Mesendoderm (in vitro differentiated cells): ENCODE measurements at regions not wholly inside any gene's neighbourhood (a gene's known extent, or its start where the extent isn't known, plus 50 kb on each side); places are given as distances from the start of the nearest gene placed in this dataset.

Experiments
- DNase-seq: peaks from one replicate; pipeline ENCODE4 v3.0.0; 2013
- H2AK5ac ChIP-seq: 2 replicates; pipeline ENCODE4 v1.6.1; 2013; ENCODE audit warnings: low read length, inconsistent platforms
- H2BK120ac ChIP-seq: 2 replicates; pipeline ENCODE4 v1.6.1; 2013; ENCODE audit warnings: low read depth, mild to moderate bottlenecking, low read length, moderate library complexity, mixed read lengths
- H2BK15ac ChIP-seq: replicated peaks from 2 replicates; pipeline ENCODE4 v1.6.1; 2013; ENCODE audit warnings: low read depth, mild to moderate bottlenecking, moderate library complexity
- H2BK5ac ChIP-seq: 2 replicates; pipeline ENCODE4 v1.6.1; 2013; ENCODE audit warnings: low read length, inconsistent platforms
- H3K18ac ChIP-seq: 2 replicates; pipeline ENCODE4 v1.6.1; 2013; ENCODE audit warnings: mild to moderate bottlenecking, low read length, mixed read lengths
- H3K23ac ChIP-seq: one replicate; pipeline ENCODE4 v1.6.1; 2013; ENCODE audit warnings: low read length
- H3K27ac ChIP-seq: 2 replicates; pipeline ENCODE4 v1.5.1; 2013; ENCODE audit warnings: low read depth, mild to moderate bottlenecking, inconsistent platforms, low read length, moderate library complexity
- H3K27me3 ChIP-seq: 2 replicates; pipeline ENCODE4 v1.6.1; 2013; ENCODE audit warnings: low read length, control low read depth, mild to moderate bottlenecking, inconsistent platforms; ENCODE audit not compliant: insufficient read depth, poor library complexity
- H3K36me3 ChIP-seq: 2 replicates; pipeline ENCODE4 v1.6.1; 2013; ENCODE audit warnings: low read length, inconsistent platforms; ENCODE audit not compliant: control insufficient read depth, insufficient read depth
- H3K4ac ChIP-seq: one replicate; pipeline ENCODE4 v1.6.1; 2013; ENCODE audit warnings: low read depth, mild to moderate bottlenecking, low read length, moderate library complexity
- H3K4me1 ChIP-seq: 2 replicates; pipeline ENCODE4 v1.6.1; 2013; ENCODE audit warnings: low read depth, low read length, inconsistent platforms; ENCODE audit not compliant: control insufficient read depth
- H3K4me2 ChIP-seq: 2 replicates; pipeline ENCODE4 v1.6.1; 2013; ENCODE audit warnings: low read length
- H3K4me3 ChIP-seq: 2 replicates; pipeline ENCODE4 v1.5.1; 2013; ENCODE audit warnings: mild to moderate bottlenecking, low read length
- H3K56ac ChIP-seq: one replicate; pipeline ENCODE4 v1.6.1; 2013; ENCODE audit warnings: low read length
- H3K79me1 ChIP-seq: 2 replicates; pipeline ENCODE4 v1.6.1; 2013; ENCODE audit warnings: low read length, inconsistent platforms
- H3K79me2 ChIP-seq: 2 replicates; pipeline ENCODE4 v1.6.1; 2013; ENCODE audit warnings: mild to moderate bottlenecking, low read length; ENCODE audit not compliant: control insufficient read depth, insufficient read depth
- H3K9ac ChIP-seq: 2 replicates; pipeline ENCODE4 v1.6.1; 2013; ENCODE audit warnings: low read length, inconsistent platforms
- H4K5ac ChIP-seq: one replicate; pipeline ENCODE4 v1.6.1; 2013; ENCODE audit warnings: low read length
- H4K8ac ChIP-seq: one replicate; pipeline ENCODE4 v1.6.1; 2013; ENCODE audit warnings: low read depth, mild to moderate bottlenecking, control low read depth, low read length, moderate library complexity
- WGBS: extraction: QIAGEN DNeasy Blood & Tissue Kit; methylation state at CpG from one replicate; pipeline ENCODE4 v1.1.7; 2013; ENCODE audit warnings: low lambda C conversion rate, missing lambda C conversion rate; ENCODE audit not compliant: insufficient coverage; ENCODE audit errors: extremely low coverage; 5-methylcytosine and 5-hydroxymethylcytosine counted together

DNA sequence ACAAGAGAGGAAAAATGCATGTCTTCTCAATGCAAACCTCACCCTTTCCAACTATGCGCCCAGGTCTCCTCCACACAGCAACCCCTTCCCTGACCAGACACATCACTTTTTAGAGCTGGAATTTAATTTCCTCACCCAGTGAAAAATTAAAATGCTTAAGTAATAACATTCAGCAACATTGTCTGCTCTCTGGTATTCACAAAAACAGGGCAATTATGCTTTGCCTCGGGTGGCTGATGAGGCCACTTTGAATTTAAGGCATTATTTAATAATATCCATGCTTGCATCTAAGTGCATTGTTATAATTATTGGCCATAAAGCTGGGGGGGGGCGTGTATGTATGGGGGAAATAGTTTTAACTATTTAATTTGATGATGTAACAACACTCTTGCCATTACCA, 777.8 kb upstream of the NRSN1 start:
- no peak overlapping the region for H2BK5ac ChIP-seq
- no peaks in the 10 kb centered on the region for H3K36me3 ChIP-seq
- no peak overlapping the region for H3K4ac ChIP-seq
- no peak overlapping the region for H3K27ac ChIP-seq
- no peak overlapping the region for H2BK15ac ChIP-seq
- WGBS, result no CpG with 5 or more reads among the region's 3 CpGs
- DNase-seq, result no peak
- no peak overlapping the region for H4K5ac ChIP-seq
- no peak overlapping the region for H3K4me2 ChIP-seq
- H3K79me1 ChIP-seq, result no peaks in the 10 kb centered on the region
- H3K4me3 ChIP-seq, result no peak overlapping the region
- H3K79me2 ChIP-seq, result no peaks in the 10 kb centered on the region
- H2AK5ac ChIP-seq, result no peak overlapping the region
- no peaks in the 10 kb centered on the region for H3K4me1 ChIP-seq
- no peak overlapping the region for H3K23ac ChIP-seq
- H3K18ac ChIP-seq, result no peak overlapping the region
- no peak overlapping the region for H3K56ac ChIP-seq
- no peaks in the 10 kb centered on the region for H3K27me3 ChIP-seq
- H4K8ac ChIP-seq, result no peak overlapping the region
- no peak overlapping the region for H3K9ac ChIP-seq
- H2BK120ac ChIP-seq, result no peak overlapping the region

DNA sequence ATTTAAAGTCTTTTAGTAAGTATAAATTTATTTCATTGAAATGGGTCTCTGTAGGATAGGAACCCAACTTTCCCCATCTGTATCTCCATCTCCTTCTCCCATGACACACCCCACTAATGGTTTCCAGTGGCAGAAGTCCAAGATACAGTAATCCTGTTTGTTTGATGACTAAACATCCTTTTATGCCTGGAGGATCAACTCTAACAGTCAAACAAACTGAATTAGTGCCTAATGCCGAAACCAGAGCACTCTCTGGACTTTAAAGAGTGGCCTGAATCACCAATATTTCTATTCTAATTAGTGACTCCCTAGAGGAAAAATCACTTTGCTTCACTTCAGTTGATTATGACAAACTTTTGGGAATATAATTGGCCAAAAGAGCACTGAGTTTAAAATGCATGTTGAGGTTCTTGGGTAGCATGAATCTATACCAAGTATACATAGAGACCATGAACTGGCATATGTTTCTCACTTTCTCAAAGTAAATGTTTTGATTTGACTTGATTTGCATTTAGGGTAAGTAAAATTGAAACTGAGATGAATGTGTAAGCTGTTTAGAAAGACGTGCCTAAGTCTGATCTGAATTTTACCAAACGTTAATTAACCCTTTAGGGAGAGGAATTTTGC, 776.4 kb upstream of the NRSN1 start:
- no peak for DNase-seq
- WGBS, result no CpG with 5 or more reads among the region's 3 CpGs
- H3K79me1 ChIP-seq, result no peaks in the 10 kb centered on the region

GRCh38 chr6:23350752-23351453, 775.1 kb upstream of the NRSN1 start:
- H4K5ac ChIP-seq, result no peak overlapping the region
- no peak overlapping the region for H3K56ac ChIP-seq
- no peak overlapping the region for H3K23ac ChIP-seq
- H3K9ac ChIP-seq, result no peak overlapping the region
- no peak overlapping the region for H3K18ac ChIP-seq
- H3K4me1 ChIP-seq, result no peaks in the 10 kb centered on the region
- no CpG with 5 or more reads among the region's 2 CpGs for WGBS
- H2AK5ac ChIP-seq, result no peak overlapping the region
- no peak overlapping the region for H2BK15ac ChIP-seq
- H3K4me3 ChIP-seq, result no peak overlapping the region
- H4K8ac ChIP-seq, result no peak overlapping the region
- no peak overlapping the region for H2BK5ac ChIP-seq
- no peak overlapping the region for H3K27ac ChIP-seq
- no peak overlapping the region for H2BK120ac ChIP-seq
- H3K4ac ChIP-seq, result no peak overlapping the region
- no peaks in the 10 kb centered on the region for H3K79me2 ChIP-seq
- H3K79me1 ChIP-seq, result no peaks in the 10 kb centered on the region
- no peaks in the 10 kb centered on the region for H3K27me3 ChIP-seq
- H3K36me3 ChIP-seq, result no peaks in the 10 kb centered on the region
- no peak overlapping the region for H3K4me2 ChIP-seq
- no peak for DNase-seq

More for the DNA sequence above, 776.4 kb upstream of the NRSN1 start:
- Histone ChIP-seq H3K79me2 (no peaks in the 10 kb centered on the region), H3K56ac (no peak overlapping the region), H3K4me2 (no peak overlapping the region), H3K23ac (no peak overlapping the region), H2AK5ac (no peak overlapping the region), H3K4me1 (no peaks in the 10 kb centered on the region), H3K9ac (no peak overlapping the region), H3K4me3 (no peak overlapping the region), H3K36me3 (no peaks in the 10 kb centered on the region), H4K8ac (no peak overlapping the region), H3K4ac (no peak overlapping the region), H3K27ac (no peak overlapping the region), H3K27me3 (no peaks in the 10 kb centered on the region), H3K18ac (no peak overlapping the region), H2BK15ac (no peak overlapping the region), H4K5ac (no peak overlapping the region), H2BK120ac (no peak overlapping the region), H2BK5ac (no peak overlapping the region)

DNA sequence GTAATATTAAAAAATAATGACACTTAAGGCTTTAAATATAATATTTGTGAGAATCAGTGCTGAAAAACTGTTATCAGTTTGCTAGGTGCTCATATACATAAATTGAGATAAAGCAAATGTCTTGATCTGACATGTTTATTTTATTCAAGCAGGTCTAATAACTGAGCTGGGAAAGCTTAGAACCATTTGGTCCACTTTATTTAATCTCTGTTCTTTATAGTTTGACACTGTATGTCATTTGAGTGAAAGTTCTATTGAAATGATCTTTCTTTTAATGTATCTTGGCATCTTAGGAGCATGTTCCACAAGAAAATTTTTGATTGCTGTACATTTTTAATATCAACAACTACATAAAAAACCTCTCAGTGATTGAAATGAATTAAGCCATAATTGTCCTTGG, 772.0 kb upstream of the NRSN1 start:
- no peaks in the 10 kb centered on the region for H3K4me1 ChIP-seq
- no peak overlapping the region for H3K23ac ChIP-seq
- H3K36me3 ChIP-seq, result no peaks in the 10 kb centered on the region
- H3K4ac ChIP-seq, result no peak overlapping the region
- H3K27ac ChIP-seq, result no peak overlapping the region
- no peak overlapping the region for H3K18ac ChIP-seq
- H4K5ac ChIP-seq, result no peak overlapping the region
- H3K56ac ChIP-seq, result no peak overlapping the region
- DNase-seq, result no peak
- no peak overlapping the region for H3K4me3 ChIP-seq
- H4K8ac ChIP-seq, result no peak overlapping the region
- no peaks in the 10 kb centered on the region for H3K79me2 ChIP-seq
- no peak overlapping the region for H3K9ac ChIP-seq
- no peaks in the 10 kb centered on the region for H3K79me1 ChIP-seq
- H2AK5ac ChIP-seq, result no peak overlapping the region
- no peaks in the 10 kb centered on the region for H3K27me3 ChIP-seq
- no peak overlapping the region for H3K4me2 ChIP-seq
- H2BK5ac ChIP-seq, result no peak overlapping the region
- H2BK15ac ChIP-seq, result no peak overlapping the region
- no peak overlapping the region for H2BK120ac ChIP-seq

DNA sequence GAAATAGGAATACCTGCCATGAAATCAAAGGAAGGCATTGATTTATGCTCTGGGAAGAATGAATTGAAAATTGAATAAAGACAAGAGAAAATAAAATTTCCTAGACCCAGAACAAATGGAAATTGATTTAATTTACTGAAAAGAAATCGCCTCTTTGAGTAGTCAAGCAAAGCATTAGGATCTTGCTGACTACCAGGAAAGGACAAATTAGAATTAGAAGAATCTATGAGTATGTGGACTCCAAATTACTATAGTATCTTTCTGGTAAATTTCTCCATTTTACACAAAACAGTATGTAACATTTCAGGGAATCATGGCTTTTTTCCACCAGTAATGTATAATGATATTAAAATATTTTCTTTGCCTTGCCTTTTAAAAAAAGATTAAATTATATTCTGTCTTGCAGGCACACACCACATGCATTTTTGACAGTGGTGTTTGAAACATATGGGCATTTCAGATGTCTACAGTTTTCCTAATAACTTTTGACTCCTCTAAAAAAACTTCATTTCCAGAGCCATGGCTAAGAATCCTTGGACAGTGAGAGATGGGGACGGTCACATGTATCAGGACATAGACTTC, 768.7 kb upstream of the NRSN1 start:
- Histone ChIP-seq H3K27me3 (no peaks in the 10 kb centered on the region), H3K36me3 (no peaks in the 10 kb centered on the region), H3K4me3 (no peak overlapping the region), H4K8ac (no peak overlapping the region), H3K4me1 (no peaks in the 10 kb centered on the region), H3K79me1 (no peaks in the 10 kb centered on the region), H3K4ac (no peak overlapping the region), H3K18ac (no peak overlapping the region), H2AK5ac (no peak overlapping the region), H2BK5ac (no peak overlapping the region), H3K9ac (no peak overlapping the region), H2BK15ac (no peak overlapping the region), H3K56ac (no peak overlapping the region), H3K4me2 (no peak overlapping the region), H3K23ac (no peak overlapping the region), H3K27ac (no peak overlapping the region), H3K79me2 (no peaks in the 10 kb centered on the region), H4K5ac (no peak overlapping the region), H2BK120ac (no peak overlapping the region)
- no CpG with 5 or more reads among the region's 2 CpGs for WGBS
- DNase-seq, result no peak
